Activated T-cell treated with anti-CD3 and anti-CD28 coated beads, Interleukin-2, amount 50 U/mL, for 4 hours (primary cell): ENCODE measurements at regions not wholly inside any gene's neighbourhood (a gene's known extent, or its start where the extent isn't known, plus 50 kb on each side); places are given as distances from the start of the nearest gene placed in this dataset.

Experiments
- ATAC-seq, 2 donors: fragments of 200-7000 bp; cut with Tn5 transposase; one replicate each; pipeline ENCODE4 v1.10.0; 2021
- DNase-seq: peaks from one replicate; pipeline ENCODE4 v3.0.0-alpha.2; 2020
- H3K27me3 Mint-ChIP-seq: one replicate; pipeline ENCODE4 v1.8.0; 2021; ENCODE audit warnings: low read depth, mixed read lengths
- H3K36me3 Mint-ChIP-seq: one replicate; pipeline ENCODE4 v1.8.0; 2022; ENCODE audit warnings: mixed read lengths; ENCODE audit not compliant: insufficient read depth
- H3K4me1 Mint-ChIP-seq: one replicate; pipeline ENCODE4 v1.8.0; 2021; ENCODE audit warnings: low read depth, mixed read lengths
- H3K4me3 Mint-ChIP-seq: one replicate; pipeline ENCODE4 v1.8.0; 2021; ENCODE audit warnings: mild to moderate bottlenecking, moderate library complexity, mixed read lengths
- H3K9me3 Mint-ChIP-seq: one replicate; pipeline ENCODE4 v1.8.0; 2021; ENCODE audit warnings: mixed read lengths

GRCh38 chr5:23242891-23243290 lies 264.5 kb upstream of the PRDM9 start:
- Mint-ChIP-seq H3K4me3 (no peak overlapping the region), H3K36me3 (no peaks in the 10 kb centered on the region), H3K4me1 (no peaks in the 10 kb centered on the region), H3K27me3 (no peaks in the 10 kb centered on the region), H3K9me3 (peaks cover 10% of the 10 kb centered on the region)
- DNase-seq (no peak), ATAC-seq (no peak)

DNA sequence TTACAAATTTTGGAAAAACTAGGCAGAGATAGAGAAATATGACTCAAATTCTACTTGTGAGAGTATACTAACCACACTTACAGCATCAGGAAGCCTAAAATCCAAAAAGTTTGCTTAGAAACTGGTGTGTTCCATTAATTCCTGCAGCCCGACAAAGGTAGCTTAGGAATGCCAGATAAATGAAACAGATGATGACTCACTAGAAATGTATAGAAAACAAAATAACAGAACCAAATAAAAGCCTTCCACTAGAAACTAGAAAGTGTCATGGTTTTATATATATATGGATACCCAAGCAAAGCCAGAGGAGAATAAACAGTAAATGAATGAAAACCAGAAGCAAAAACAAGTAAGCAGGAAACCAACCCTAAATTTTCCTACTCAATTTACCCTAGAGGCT lies 272.2 kb upstream of the PRDM9 start:
- no peaks in the 10 kb centered on the region for H3K4me1 Mint-ChIP-seq
- DNase-seq, result no peak
- no peaks in the 10 kb centered on the region for H3K27me3 Mint-ChIP-seq
- no peak overlapping the region for H3K4me3 Mint-ChIP-seq
- H3K9me3 Mint-ChIP-seq, result peaks cover 15% of the 10 kb centered on the region
- ATAC-seq, result no peak
- no peaks in the 10 kb centered on the region for H3K36me3 Mint-ChIP-seq

GRCh38 chr5:23234197-23234596 lies 273.2 kb upstream of the PRDM9 start:
- ATAC-seq (no peak), DNase-seq (no peak)
- no peaks in the 10 kb centered on the region for H3K27me3 Mint-ChIP-seq
- H3K9me3 Mint-ChIP-seq, result peaks cover 15% of the 10 kb centered on the region
- no peak overlapping the region for H3K4me3 Mint-ChIP-seq
- H3K36me3 Mint-ChIP-seq, result no peaks in the 10 kb centered on the region
- H3K4me1 Mint-ChIP-seq, result no peaks in the 10 kb centered on the region

DNA sequence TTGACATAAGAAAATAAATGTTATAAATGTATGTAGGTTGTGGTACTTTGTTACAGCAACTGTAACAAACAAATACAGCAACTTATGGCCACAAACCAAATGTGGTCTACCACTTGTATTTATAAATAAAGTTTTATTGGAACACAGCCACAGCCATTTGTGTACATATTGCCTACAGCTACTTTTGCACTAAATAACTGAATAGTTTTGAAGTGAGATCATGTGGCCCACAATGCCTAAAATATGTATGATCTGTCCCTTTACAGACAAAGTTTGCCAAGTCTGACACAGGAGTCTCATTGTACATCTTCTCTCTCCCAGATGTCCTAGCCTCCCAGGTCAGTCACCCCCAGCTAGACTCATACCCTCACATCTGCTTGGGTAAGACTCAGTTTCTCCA lies 283.6 kb upstream of the PRDM9 start:
- no peak overlapping the region for H3K4me3 Mint-ChIP-seq
- no peak for ATAC-seq

GRCh38 chr5:23221831-23222230 lies 285.6 kb upstream of the PRDM9 start:
- DNase-seq, result no peak
- no peaks in the 10 kb centered on the region for H3K36me3 Mint-ChIP-seq
- no peak overlapping the region for H3K4me3 Mint-ChIP-seq
- ATAC-seq, result no peak
- no peaks in the 10 kb centered on the region for H3K4me1 Mint-ChIP-seq
- peaks cover 7% of the 10 kb centered on the region for H3K9me3 Mint-ChIP-seq
- no peaks in the 10 kb centered on the region for H3K27me3 Mint-ChIP-seq

More for the DNA sequence above, 283.6 kb upstream of the PRDM9 start:
- no peak for DNase-seq
- Mint-ChIP-seq H3K27me3 (no peaks in the 10 kb centered on the region), H3K36me3 (no peaks in the 10 kb centered on the region), H3K9me3 (peaks cover 6% of the 10 kb centered on the region), H3K4me1 (no peaks in the 10 kb centered on the region)

DNA sequence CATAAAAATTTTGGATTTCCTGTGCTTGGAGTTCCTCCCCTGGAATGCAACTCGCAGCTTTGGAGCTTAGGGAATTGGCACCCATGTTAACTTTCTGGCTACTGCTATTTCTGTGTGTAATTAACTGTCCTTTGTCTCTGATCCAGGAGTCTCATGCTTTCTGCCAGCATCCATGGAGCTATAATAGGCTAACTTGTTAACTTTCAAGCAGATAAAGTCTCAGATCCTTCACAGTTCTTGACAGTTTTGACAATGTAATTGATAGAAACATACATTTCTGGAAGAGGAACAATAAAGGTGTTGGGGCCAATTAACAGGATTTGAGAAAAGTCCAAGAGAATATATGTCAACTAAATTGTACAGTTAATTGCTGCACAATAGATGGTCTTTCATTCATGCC lies 290.2 kb upstream of the PRDM9 start:
- Mint-ChIP-seq H3K36me3 (no peaks in the 10 kb centered on the region), H3K27me3 (no peaks in the 10 kb centered on the region), H3K9me3 (peaks cover 16% of the 10 kb centered on the region), H3K4me1 (no peaks in the 10 kb centered on the region), H3K4me3 (no peak overlapping the region)
- ATAC-seq, result no peak
- no peak for DNase-seq

GRCh38 chr5:23216345-23216744 lies 291.1 kb upstream of the PRDM9 start:
- ATAC-seq (no peak), DNase-seq (no peak)
- Mint-ChIP-seq H3K9me3 (peaks cover 21% of the 10 kb centered on the region), H3K4me1 (no peaks in the 10 kb centered on the region), H3K27me3 (no peaks in the 10 kb centered on the region), H3K4me3 (no peak overlapping the region), H3K36me3 (no peaks in the 10 kb centered on the region)

GRCh38 chr5:23208959-23209431 lies 298.4 kb upstream of the PRDM9 start:
- no peaks in the 10 kb centered on the region for H3K36me3 Mint-ChIP-seq
- H3K27me3 Mint-ChIP-seq, result no peaks in the 10 kb centered on the region
- DNase-seq (no peak), ATAC-seq (no peak)
- H3K4me1 Mint-ChIP-seq, result no peaks in the 10 kb centered on the region
- no peak overlapping the region for H3K4me3 Mint-ChIP-seq
- peaks cover 17% of the 10 kb centered on the region for H3K9me3 Mint-ChIP-seq

GRCh38 chr5:23204111-23204510 lies 303.3 kb upstream of the PRDM9 start:
- Mint-ChIP-seq H3K36me3 (no peaks in the 10 kb centered on the region), H3K4me3 (no peak overlapping the region), H3K9me3 (peaks cover 16% of the 10 kb centered on the region), H3K4me1 (no peaks in the 10 kb centered on the region), H3K27me3 (no peaks in the 10 kb centered on the region)
- ATAC-seq (no peak), DNase-seq (no peak)

GRCh38 chr5:23169660-23170416 lies 316.7 kb upstream of the CDH12 start:
- H3K36me3 Mint-ChIP-seq, result no peaks in the 10 kb centered on the region
- H3K4me3 Mint-ChIP-seq, result no peak overlapping the region
- H3K27me3 Mint-ChIP-seq, result no peaks in the 10 kb centered on the region
- ATAC-seq, result no peak
- peaks cover 12% of the 10 kb centered on the region for H3K9me3 Mint-ChIP-seq
- DNase-seq, result no peak
- no peaks in the 10 kb centered on the region for H3K4me1 Mint-ChIP-seq

GRCh38 chr5:23164971-23165370 lies 311.8 kb upstream of the CDH12 start:
- peaks cover 10% of the 10 kb centered on the region for H3K9me3 Mint-ChIP-seq
- H3K36me3 Mint-ChIP-seq, result no peaks in the 10 kb centered on the region
- H3K4me3 Mint-ChIP-seq, result no peak overlapping the region
- DNase-seq (no peak), ATAC-seq (no peak)
- H3K27me3 Mint-ChIP-seq, result no peaks in the 10 kb centered on the region
- H3K4me1 Mint-ChIP-seq, result no peaks in the 10 kb centered on the region

GRCh38 chr5:23158179-23158578 lies 305.0 kb upstream of the CDH12 start:
- ATAC-seq (no peak), DNase-seq (no peak)
- no peaks in the 10 kb centered on the region for H3K27me3 Mint-ChIP-seq
- H3K9me3 Mint-ChIP-seq, result peaks cover 3% of the 10 kb centered on the region
- H3K4me1 Mint-ChIP-seq, result no peaks in the 10 kb centered on the region
- H3K4me3 Mint-ChIP-seq, result no peak overlapping the region
- no peaks in the 10 kb centered on the region for H3K36me3 Mint-ChIP-seq

GRCh38 chr5:23157716-23158115 lies 304.6 kb upstream of the CDH12 start:
- H3K27me3 Mint-ChIP-seq, result no peaks in the 10 kb centered on the region
- no peak for DNase-seq
- no peaks in the 10 kb centered on the region for H3K4me1 Mint-ChIP-seq
- H3K4me3 Mint-ChIP-seq, result no peak overlapping the region
- ATAC-seq, result no peak
- H3K9me3 Mint-ChIP-seq, result peaks cover 3% of the 10 kb centered on the region
- no peaks in the 10 kb centered on the region for H3K36me3 Mint-ChIP-seq

DNA sequence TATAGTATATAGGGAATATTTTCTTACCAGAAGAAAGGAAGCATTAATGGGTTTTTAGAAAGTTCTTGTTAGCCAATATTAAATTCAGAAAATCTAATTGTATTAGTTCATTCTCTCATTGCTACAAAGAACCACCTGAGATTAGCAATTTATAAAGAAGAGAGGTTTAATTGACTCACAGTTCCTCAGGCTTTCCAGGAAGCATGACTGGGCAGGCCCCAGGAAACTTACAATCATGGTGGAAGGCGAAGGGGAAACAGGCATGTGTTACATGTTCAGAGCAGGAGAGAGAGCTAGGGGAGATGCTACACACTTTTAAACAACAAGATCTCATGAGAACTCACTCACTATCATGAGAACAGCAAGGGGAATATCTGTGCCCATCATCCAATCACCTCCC lies 304.0 kb upstream of the CDH12 start:
- H3K36me3 Mint-ChIP-seq, result no peaks in the 10 kb centered on the region
- ATAC-seq (no peak), DNase-seq (no peak)
- H3K4me1 Mint-ChIP-seq, result no peaks in the 10 kb centered on the region
- H3K4me3 Mint-ChIP-seq, result no peak overlapping the region
- no peaks in the 10 kb centered on the region for H3K27me3 Mint-ChIP-seq
- H3K9me3 Mint-ChIP-seq, result peaks cover 4% of the 10 kb centered on the region

- Mint-ChIP-seq H3K4me3 (no peak overlapping the region), H3K4me1 (no peaks in the 10 kb centered on the region), H3K9me3 (peaks cover 40% of the 10 kb centered on the region), H3K27me3 (no peaks in the 10 kb centered on the region), H3K36me3 (no peaks in the 10 kb centered on the region)
- ATAC-seq, result no peak
- no peak for DNase-seq
Observed at GRCh38 chr5:23147625-23148024, 294.5 kb upstream of the CDH12 start.
